ENCODE measurements at regions not wholly inside any gene's neighbourhood (a gene's known extent, or its start where the extent isn't known, plus 50 kb on each side); places are given as distances from the start of the nearest gene placed in this dataset.

DNA sequence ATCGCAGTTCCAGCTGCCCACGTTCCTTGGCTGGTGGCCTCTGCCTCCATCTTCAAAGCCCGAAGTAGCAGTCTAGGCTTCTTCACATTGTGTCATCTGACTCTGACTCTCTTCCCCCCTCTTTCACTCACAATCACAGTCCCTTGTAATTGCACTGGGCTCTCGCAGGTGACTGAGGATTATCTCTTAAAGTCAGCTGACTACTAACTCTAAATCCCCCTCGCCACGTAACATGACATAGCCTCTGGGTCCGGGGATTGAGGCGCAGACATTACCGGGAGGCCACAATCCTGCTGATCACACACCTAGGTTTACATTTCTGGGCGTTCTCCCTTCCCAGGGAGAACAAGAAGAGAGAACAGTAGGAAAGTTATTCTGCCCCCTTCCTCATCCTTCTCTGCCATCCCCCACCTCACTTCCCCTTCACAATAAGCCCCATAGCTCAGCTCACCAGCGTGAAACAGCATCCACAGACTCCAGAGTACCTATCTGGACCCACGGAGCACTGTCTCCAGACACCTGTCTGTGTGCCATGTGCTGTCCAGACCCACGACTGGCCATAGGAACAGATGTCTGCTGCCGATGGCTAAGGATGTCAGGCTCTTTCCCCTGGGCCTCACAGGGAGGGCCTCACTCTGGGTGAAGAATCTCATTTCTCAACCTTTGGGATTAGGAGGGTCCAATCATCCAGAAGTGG is 64.3 kb upstream of the FZD7 start:
- no peak for DNase-seq

DNA sequence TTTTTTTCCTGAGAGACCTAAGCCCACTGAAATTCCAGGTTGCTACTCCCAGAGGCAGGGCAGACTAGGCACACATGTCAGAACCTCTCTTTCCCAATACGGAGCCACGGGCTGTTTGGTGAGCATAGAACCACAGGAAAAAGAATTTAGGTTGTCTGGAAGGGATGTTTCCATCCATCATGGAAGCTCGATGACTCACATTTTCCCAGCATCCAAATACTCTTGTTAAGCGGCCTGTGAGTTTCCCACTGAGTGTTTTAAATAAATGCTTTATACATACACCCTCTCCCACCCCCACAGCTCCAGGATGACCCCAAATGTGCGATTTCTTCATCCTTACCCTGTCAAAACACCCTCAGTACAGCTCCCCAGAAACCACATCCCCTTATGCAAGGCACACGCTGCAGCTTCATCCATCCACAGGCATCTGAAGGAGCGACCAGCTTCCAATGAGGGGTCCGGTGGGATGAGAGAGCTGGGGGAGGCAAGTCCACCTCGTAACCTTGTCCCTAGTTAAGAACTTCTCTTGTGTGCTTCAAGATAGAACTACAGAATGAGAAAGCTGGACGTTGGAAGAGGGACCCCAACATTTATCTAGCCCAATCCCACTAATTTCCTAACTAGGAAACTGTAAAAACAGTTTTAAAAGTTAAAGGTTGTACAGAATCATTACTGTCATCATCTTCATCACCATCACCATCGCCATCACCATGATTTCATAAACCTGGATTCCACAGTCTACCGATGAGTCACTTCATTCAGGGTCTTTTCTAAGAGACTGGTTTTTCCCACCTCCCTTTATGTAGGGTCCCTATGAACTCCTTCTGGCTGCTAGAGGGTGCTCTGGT is 63.5 kb upstream of the FZD7 start:
- DNase-seq: peak; percentile 42

DNA sequence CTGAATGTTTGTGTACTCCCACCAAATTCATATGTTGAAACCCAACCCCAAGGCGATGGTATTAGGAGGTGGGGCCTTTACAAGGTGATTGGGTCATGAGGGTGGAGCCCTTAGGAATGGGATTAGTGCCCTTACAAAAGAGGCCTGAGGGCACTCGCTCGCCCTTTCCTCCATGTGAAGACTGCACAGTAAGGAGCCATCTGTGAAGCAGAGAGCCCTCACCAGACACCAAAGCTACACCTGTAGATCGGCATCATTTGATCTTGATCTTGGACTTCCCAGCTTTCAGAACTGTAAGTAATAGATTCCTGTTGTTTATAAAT is 62.9 kb upstream of the FZD7 start:
- no peak for DNase-seq

DNA sequence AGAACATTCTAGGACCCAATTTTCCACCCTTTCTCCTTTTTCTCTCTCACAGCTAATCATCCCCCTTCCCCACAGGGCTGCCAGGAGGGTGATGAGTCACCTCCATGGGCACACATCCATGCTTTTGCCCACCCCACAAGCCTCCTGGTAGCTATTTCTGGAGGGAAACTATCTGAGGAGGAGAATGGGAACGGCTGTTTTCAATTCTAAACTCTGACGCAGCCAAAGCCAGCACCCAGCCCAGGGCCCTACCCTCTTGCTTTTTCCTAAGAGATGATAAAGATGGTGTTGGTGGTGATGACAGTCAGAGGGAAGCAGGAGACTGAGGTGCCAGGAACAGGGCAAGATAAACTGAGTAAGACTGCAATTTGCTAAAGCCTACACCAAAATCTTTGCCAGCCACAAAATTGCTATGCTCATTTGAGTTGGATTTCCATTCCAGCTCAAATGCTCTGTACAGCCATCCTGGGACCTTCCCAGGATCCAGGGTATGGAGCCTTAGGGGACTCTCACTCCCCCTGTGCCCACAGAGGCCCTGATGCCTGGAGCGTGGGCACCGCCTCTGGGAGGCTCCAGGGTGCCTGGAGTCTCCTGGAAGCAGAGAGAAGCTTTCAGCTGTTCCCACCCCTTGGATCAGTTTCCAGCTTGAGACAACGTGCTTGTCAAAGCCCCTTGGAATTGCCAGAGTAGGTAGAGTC is 62.0 kb upstream of the FZD7 start:
- no peak for DNase-seq

DNA sequence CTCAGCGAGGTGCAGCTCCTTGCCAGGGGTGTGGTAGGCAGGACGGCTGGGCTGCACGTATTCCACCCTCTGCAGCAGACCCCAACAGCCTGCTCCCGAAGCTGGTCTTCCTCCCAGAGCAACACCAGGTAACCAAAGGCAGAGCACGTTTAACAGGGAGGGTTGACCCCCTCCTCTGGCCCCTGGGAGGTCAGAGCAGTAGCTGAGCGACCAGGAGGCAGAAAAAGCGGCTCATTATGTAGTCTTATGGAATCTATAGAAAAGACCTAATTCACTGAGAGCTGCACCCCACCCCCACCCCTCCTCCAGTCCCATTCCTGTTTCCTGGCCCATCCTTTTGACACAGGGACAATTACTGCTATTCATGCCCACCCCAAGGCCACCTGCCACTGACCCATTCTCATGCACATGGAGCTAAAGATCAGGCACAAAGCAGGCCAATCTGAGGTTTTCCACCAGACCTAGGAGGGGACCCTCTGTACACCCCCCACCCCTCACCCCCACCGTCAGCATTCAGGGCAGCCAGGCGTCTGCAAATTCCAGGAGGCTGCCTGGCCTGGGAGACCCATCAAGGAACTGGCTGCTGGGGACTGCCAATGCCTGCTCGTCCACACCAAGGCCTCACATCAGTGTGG is 60.9 kb upstream of the FZD7 start:
- DNase-seq: no peak

DNA sequence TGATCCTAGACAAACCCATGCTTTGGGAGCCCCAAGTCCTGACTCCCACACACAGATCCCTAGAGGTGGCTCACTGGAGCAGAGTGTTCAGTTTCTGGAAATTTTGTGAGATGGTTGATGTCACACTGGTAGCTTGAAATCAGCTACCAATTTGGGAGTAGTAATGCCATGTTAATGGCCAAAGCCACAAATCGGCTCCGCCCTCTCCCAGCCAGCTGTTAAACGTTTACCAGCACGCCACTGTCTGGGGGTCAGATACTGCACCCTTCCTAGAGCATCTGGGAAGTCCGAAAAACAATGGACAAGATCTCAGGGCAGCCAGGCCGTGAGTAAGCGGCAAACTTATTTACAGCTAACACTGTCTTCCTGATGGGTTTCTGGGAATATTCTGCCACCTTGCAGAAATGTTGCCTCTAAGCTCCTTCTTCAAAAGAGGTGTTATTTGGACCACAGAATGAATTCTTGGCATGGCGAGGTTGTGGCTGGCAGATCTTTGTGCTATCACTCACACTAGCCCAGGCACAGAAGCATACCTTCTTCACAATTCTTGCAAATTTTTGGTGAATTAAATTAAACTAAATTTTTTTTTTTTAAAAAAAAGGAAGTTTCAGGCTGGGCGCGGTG is 60.2 kb upstream of the FZD7 start:
- DNase-seq: no peak

DNA sequence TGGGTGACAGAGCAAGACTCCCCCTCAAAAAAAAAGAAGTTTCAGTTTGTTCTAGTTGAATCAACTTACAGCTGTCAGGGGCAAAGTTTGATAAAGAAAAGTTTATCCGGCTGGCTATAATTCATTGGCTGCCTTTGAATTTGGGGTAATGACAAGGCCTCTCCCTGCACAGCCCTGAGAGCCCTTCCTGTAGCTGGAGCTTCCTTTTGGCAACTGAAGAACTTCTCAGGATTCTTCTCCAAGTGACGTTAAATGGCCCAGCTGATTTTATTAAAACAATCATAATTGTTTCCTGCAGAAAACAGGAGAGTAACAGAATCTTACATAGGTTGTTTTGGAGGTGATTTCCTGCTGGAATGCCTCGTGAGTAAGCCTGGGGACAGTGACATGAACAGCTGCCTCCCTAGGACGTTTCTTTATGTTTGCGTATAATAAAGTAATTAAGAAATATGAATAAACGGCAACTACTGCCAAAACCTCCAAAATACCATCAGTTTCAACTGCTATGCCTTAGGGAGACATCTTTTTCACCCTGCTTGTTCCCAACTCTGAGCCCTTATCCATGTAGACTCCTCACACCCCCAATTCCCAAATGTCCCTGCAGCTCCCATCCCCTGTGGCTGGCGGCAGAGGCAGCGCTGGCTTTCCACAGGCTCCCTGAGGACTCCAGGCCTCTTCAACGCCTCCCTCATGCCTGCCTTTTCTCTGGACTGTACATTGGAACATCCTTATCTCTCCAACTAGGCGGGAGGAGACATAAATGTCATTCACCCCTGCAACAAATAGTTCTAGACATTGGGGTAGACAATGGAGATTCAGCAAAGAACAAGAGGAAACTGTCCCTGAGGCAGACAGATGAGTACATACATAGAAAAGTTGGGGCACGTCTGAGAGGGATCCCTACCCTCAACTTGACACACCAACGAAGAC is 59.2 kb upstream of the FZD7 start:
- DNase-seq: no peak

DNA sequence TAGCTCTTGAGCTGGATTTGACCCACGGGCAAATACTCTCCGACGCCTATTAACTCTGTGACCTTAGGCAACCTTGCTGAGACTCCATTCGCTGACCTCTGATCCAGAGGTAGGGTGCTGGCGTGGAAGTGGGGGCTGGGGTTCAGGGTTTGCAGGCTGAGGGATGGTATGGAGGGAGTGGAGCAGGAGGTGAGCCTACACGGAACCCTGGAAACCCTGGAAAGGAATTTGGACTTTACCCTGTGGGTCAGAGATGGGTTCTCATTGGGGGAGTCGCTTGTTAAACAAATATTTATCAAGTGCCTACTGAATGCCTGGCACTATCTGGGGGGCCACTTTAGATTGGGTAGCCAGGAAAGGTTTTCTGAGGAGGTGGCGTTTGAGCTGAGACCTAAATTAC is 58.2 kb upstream of the FZD7 start:
- no peak for DNase-seq

DNA sequence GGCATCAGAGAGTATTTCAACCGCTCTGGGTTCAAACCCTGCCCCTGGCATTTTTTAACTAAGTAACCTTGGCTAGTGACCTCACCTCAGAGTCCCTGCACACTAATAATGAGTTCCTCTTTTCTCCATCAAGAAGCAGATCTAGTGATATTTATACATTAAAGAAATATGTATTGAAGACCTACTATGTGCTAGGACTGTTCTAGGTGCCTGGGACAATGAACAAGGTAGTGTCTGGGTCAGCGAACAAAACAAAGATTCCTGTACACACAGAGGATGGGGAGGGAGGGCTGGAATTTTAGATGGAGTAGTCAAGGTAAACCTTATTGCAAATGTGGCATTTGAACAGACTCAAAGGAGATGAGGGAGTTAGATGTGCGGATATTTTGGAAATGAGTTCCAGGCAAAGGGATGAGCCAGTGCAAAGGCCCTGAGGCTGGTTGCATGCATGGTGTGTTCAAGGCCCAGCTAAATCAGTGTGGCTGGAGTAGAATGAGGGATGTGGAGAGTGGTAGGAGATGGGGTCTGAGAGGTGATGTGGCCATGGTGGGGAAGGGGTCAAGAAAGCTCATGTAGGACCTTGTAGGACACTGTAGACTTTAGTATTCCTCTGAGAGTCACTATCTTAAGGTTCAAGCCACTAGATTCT is 57.6 kb upstream of the FZD7 start:
- no peak for DNase-seq

DNA sequence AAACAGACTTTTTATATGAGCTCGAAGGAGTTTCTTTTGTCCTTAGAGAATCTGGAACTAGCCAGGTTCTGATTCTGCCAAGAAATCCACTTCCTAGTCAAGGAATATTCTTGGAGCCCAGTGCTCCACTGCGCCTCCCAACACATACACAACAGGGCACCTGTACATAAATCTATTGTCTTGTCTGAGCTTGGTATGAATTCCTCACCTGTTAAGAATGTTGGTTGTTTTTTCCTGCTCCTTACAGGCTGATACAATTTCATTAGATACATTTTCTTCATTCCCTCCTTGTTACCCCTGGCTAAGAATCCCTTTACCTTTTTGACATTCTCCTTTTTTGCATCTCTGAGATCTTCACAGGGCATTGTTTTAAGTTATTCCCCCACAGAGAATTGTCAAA is 56.0 kb upstream of the FZD7 start:
- DNase-seq: no peak

DNA sequence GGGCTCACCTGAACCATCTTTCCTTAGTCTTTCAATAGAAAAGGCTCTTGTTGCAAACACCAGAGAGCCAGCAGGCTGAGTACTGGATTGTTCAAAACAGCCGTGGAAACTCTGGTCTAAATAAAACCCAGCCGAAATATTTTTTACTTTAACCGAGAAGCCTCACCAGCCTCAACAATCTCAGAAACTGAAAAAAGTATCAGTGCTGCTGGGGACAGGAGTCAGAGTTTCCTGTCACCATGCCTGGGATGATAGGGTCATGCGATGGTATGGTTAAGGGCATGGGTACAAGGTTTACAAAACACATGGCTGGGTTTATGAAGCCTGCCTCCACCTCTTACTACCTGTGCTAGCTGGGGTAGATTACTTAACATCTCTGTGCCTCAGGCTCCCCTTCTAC is 55.3 kb upstream of the FZD7 start:
- no peak for DNase-seq

DNA sequence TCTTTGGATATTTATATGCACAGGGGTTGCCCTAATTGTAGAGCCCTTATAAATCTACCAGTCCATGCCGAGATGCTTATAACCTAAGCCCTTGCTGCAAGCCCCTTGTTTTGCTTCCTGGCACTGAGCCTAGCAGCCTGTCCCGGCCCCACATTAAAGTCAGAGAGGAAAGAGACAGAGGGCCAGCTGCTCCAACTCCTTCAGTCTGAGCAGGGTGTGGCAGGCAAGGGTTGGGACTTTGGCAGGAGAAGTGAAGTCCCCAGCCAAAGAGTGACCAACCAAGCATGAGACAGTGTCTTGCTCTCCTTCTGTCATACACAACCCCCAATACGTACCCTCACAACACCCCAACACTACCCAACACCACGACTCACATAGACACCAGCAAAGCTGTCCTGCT is 54.7 kb upstream of the FZD7 start:
- DNase-seq: no peak

DNA sequence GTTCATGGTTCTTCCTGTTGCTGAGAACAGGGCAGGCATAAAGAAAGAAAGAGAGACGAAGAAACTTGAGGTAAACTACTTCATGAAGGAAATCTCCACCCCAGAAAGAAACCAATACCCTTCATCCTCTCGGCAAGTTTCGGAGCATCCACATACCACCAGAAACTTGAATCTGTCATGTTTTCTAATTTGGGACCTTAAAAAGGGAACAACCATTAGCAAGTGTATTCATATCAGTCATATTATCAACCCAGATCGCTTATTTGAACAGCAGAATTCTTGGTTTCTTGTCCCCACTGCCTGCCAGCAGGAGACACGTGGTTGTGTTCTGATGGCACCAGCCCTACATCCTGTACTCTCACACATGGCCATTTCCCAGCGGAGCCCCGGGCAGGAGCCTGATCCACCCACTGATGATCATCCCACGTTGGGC is 53.2 kb upstream of the FZD7 start:
- DNase-seq: no peak

DNA sequence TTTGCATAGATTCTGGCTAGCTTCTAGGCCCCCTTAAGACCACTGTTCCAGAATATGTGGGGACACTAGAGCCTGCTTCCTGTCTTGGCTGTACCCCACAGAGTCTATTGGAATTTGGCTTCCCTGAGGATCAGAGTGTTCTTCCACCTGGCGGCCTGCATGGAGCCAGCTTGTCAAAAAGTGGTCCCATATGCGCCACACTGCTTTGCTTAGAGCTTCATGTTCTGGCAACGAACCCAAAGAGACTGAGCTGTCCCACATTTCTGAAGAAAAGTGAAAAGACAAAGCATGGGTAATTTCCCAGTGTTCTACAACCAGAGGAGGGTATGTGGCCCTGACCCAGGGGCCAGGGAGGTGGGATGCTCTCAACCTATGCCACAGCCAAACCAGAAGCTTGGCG is 52.7 kb upstream of the FZD7 start:
- DNase-seq: no peak

DNA sequence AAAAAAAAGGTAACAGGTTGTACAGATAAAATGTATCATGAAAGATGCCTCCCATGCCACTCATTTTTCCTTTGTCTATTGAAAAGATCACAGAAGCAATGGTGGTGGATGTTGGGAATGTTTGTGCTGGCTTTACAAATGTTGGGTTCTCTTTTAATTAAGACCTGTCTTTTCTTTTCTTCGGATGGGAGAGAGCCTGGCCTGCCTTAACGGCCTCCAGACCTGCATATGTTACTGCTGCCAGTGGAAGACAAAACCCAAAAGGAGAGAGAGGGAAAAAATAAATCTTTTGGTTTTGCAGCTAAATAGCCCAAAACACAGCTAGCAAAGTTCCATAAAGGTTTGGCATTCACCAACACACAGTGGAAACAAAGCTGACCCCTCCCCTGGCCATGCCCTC is 50.5 kb upstream of the FZD7 start:
- DNase-seq: no peak

DNA sequence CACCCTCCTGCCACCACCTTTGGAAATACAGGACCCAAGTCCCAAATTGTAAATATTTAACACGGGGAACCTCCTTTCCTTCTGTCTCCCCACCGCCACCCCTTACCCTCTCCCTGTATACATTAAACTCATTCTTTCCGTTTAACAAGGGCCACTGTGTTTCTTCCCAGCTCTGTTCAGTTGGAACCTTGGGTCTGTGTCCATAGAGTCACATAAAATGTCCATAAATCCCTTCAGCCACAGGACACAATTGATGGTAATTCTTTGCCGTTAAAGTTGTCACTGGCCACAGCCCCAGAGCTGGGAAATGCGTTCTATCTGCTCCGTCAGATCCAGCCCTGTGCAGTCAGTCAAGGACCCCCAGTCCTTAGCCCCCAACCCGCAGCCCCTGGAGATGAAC is 49.9 kb upstream of the FZD7 start:
- DNase-seq: no peak

Measured in NCI-H226 (cell line).